Hypothalamus (tissue), 51 donors: ENCODE measurements at regions not wholly inside any gene's neighbourhood (a gene's known extent, or its start where the extent isn't known, plus 50 kb on each side); places are given as distances from the start of the nearest gene placed in this dataset.
A peak's percentile ranks its signal among the peaks of the same experiment; 100 is the strongest.

ENCODE experiments used
- DNase-seq, 51 donors: peaks; one replicate each; lab custom pipeline; 2025; lab: John Stamatoyannopoulos, UW

DNA sequence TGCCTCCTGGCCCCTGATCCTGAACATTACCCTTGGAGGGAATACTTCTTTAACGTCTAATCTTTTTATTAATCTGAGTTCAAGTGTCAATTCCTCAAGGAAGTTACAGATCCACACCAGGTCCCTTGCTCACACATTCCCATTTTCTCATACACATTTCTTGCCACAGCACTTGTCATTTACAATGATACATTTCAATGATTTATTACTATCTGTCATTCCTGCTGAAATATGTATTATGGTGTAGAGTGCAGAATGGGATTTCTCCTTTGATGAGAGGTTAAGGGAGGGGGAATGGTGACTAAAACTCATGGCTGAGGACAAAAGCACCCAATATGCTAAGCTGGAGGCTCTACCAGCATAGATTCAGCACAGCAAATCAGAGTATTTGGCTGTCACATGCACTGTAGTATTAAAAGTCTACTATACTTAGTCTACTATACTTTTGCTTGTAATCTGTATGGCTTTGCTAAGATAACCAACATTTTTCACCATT, 982.5 kb downstream of the TTLL7 start:
- no peak for DNase-seq

DNA sequence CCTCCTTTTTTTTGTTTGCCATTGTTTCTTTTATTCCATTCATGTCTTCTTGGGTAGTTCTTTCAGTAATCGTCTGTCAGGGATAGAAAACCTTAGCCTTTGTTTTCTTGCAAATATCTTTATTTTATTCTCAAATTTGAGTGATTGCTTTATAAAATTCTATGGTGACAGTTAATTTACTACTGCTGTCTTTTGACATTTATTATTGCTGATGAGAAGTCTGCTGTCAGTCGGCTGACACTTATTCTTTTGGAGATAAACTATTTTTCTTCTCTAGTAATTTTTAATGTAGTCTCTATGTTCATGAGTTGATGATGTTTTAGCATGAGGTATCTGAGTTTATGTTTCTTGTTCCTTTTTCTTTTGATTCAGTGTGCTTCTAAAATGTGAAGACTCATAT, 983.8 kb downstream of the TTLL7 start:
- DNase-seq: no peak

DNA sequence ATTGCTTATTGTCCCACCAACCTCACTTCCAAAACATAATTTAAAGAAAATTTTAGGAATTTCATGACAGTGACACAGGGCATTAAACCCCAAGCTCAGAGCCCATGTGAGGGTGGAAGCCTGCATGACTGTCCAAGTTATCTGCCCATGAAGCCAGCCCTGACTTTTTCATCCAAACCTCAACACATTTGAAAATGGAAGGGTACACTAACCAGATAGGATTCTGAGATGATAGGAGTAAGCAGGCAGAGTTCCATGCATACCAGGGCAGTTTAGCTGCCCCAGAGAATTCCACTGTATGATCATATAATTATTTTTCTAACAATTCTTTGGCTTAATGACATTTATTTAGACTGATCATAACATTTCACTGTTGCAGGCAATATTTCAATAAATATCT, 986.0 kb downstream of the TTLL7 start:
- no peak for DNase-seq

DNA sequence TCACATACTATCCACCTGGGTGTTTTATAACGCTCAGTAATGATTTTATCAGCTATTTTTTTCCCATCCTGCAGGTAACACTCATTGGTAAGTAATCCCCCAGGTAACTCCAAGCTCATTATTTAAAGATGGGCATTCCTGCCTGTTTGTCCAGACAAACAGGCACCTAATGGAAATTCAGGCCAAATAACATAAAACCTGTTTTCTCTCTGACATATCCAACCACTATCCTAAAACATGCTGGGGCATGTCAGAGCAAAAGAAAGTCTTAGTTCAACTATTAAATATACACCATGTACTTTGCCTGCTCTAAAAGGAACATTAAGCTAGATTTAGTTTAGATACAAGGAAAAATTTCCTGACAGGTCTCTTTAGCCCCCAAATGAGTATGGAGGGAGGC, 987.7 kb downstream of the TTLL7 start:
- no peak for DNase-seq

DNA sequence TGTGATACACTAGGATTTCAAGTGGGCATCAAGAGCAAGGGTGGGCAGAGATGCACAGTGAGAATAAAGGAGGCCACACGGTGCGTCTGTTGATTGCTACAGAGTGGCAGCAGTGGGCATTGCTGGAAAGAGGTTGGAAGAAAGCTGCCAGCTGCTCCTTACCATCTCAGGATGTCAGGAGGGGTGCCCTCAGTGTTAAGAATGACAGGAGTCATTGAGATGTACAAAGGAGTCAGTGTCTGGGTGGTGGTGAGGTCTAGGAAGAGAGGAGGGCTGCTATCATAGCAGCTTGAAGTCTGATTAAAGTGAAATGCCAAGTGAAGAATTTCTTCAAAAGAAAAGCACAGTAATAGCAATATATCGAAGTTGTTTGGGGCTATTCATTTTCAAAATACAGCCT, 992.7 kb downstream of the TTLL7 start:
- no peak for DNase-seq

DNA sequence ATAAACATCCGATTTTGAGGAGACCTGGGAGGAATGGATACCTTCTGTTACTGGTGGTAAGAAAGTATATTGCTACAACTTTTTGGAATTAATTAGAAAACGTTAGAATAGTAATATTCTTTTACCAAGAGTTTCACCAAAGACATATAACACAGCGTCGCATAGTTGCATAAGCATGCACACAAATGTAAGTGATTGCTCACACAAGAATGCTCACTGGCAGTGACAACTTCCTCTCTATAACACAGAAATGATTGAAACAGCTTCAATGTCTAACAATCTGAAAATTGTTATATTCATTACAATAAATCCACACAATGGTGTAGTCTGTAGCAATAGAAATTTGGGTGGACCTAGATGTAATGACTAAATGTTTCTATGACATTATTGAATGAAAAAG, 998.6 kb downstream of the TTLL7 start:
- no peak for DNase-seq

DNA sequence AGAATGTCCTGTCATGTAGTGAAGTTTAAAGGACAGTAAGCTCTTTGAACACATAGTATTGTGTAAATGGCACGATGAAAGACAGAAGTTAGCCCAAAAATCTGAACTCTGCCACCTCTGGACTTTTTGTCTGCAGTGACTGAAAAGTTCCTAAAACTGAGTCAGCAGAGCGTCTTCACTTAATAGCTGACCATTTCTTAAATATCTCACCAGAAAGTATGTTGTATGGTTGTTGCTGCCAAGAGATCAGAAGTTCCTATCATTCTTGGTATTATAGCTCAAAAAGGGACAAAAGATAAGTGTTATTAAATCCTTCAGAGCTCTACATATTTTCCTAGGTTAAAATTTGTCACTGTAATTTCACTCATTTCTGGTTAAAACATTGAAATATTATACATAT, 1003.0 kb downstream of the TTLL7 start:
- DNase-seq: no peak

DNA sequence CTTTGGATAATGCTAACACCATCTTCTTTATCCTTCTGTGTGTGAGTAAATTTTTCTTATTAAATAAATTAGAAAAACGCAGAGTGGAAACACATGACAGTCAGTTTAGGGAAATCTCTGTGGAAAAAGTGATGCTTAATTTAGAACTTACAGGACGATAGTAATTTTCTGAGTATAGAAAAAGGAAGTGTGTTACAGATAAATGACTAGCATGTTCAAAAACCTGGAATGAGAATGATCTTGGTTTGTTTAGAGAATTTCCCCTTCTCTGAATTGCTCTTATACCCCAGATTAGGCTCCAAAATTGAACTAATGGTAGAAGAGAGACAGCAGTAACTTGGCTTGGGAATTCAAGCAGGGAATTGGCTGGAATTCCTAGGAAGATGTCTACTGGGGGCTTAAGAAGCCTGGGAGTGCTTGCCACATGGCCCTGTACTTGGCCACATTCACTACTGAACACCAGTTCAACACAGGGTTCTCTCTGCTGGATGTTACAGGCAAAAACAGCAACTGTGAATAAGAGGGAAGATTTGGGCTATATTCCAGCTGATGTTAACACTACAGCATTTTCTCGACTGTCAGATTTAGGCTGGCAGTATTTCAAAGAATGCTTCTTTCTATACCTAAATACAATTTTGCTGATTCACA, 1004.2 kb downstream of the TTLL7 start:
- DNase-seq: no peak

DNA sequence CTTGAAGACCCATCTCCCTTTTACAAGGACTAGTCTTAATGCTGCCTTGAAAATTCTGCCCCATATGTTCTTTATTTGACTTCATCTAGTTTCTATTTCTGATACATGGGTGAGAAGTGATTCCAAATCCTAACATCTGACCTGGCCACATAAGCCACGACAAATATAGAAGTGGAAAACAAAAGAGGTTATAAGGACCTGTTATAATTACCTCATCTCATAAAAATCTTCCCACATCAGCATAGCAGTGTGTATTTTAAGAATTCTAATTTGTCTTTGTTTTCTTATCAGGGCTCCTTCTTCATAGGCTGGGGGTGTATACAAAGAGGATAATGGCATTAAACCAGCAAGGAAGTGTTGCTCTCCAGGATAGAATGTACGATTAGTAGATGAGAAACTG, 1007.4 kb downstream of the TTLL7 start:
- no peak for DNase-seq

DNA sequence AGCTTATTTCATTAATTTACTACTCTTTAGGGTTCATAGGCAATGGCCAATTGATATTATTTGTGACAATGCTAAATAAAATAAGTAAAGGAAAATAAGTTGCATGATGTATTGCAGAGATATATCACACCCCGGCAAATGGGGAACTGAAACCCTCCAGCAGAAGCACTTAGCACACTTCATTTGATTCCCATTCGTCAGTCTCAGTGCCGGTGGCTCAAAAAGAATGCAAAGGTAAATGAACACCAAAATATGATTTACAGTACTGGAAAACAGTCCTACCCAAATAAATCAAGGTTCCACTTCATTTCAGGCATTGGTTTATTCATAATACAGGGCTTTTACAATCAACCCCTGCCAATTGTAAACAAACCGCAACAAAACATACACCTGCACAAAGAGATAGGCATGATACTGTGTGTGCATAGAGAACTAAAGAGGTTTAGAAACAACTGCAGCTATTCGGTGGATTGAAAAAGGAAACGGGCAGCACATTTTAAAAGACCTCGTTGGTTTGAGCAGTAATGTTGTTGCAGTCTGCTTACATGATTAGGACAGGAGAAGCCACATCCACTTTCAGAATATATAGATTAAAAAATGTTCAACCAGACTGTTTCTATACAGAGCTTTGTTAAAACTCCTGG, 1019.2 kb downstream of the TTLL7 start:
- no peak for DNase-seq

DNA sequence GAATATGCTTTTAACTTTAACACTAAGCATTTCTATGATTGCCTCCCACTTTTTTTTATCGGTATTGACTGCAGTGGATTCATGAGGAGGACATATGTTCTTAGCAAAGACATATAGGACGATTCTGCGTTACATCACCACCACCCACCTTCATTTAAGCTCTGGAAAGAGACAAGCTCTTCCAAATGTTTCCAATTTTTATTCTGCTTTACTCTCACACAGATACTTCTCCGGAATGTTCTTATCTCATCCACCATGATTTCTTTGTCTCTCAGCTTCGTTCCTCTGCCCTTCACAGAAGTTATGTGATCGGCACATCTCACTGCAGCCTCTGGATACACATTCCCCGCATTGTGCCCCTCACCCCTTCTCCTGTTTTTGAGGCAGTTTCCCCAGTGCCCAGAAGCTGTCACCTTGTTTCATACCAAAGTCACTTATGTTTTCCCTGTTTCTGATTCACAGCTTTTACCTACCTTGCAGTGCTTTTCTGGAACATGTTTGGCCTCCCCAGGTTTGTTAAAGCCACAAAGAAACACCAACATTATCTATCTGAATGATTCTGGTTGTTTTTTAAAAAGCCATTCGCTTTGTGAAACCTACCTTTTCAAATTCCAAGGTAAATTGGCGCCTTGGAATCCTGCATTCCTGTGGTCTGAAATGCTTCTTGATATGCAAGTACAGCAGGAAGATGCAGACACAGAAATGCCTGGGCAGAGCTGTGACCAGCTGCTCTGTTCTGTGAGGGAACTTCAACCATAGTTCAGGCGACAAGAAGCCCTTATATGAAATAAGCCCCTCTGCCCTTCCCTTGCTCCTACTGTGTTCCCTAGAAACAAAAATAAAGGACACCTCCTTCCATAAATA, 1020.2 kb downstream of the TTLL7 start:
- DNase-seq: peak in 1 of 51 donors; percentile 0

DNA sequence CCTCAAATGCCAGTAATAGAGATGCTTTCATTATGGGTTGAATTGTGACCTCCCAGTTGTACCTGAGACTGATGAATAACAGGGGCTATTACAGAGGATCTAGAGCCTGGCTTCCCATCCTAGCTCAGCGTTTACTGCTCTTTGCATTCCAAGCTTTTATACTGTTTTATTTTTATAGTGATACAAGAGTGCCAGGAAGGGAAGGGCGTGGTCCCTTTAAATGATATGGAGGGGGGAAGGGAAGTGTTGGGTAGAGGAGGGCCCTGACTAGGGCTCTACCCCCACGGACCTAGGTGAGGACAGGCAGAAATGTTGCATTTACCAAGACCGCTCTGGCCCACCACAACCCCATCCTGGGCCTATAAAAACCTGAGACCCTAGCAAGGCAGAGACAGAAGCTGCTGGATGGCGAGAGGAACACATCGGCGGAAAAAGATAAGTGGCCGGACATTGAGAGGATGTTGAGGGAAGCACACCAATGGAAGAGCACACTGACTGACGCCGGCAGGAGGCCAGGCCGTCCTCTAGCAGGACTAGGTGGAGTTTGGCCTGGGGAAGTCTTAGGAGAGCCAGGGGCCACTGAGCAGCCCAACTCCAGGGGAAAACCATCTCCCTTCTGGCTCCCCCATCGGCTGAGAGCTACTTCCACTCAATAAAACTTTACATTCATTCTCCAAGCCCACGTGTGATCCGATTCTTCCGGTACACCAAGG, 1025.9 kb downstream of the TTLL7 start:
- no peak for DNase-seq

DNA sequence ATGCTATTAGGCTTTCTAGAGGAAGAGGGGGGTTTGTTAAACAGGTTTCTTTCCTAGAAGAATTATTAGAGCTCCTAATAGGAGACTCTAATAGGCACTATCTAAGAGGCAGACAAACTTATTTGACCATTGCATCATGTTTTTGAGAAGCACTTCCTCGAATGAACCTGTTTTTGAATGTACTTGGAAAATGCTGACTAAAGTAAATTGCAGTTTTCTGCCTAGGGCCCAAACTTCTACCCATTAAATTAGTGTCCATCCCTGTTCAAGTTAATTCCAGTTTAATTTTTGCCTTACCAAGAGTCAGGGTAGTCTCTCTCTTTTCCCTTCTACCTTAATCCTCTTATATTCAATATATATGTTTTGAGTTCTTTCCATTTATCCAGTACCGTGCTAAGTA, 1029.6 kb downstream of the TTLL7 start:
- DNase-seq: no peak

DNA sequence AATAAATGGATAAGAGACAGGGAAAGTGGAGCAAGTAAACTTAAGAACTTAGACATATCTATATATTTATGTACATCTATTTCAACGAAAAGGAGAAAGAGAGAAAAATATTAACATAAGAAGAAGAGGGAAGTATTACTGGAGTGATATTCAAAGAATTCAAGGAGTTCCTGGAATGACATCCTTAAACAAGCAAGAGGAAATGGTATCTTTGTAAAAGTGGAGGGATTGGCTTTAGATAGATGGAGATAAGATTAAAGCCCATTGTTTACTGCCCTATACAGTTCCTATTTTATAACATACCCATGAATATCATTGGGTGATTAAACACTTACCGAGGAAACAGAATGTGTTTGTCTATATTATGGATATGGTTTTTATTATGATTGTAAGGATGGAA, 1036.3 kb downstream of the TTLL7 start:
- DNase-seq: no peak

DNA sequence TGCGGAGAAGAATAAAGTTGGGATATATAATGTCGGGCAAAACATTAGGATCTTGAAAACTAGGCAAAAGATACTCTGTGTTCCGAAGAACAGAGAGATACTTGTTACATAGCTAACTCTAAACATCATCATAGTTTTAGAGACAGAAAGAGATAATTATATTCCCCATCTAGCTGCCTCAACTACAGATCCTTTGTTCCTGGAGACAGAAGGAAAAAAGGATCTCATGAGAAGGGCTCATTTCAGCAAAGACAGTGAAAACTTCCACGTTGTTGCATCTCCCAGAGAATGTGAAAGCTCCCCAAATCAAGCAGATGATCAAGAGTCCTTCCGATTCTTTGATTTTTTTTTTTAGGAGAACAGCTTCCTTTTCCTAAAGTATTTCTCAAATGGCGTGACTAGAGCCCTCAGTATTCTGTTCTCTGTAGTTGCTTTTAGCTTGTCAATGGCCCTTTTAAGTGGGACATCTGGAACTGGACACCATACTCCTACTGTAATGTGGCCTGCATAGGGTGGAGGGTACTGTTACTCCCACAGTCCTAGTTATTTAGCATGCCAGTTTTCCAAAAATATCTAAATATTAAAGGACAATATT, 1048.2 kb downstream of the TTLL7 start:
- DNase-seq: peak in 3 of 51 donors; percentile 0 to 80 (median 5)

DNA sequence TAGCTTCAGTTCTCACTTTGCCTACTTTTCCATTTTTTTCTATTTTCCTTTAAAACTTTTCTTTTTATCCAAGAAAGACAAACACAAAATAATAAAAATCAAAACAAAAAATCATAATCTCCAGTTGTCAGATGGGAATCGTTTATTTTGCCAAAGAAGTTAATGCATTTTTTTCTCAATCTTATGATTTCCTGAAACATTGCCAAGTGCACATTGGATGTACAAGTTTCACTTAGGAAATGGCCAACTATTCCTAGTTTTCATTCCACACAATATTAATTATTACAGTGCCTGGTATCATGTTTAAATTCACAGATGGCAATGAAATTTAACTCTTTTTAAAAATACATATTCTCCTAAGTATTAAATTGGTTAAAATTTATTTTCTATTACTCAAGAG, 1050.5 kb downstream of the TTLL7 start:
- no peak for DNase-seq

DNA sequence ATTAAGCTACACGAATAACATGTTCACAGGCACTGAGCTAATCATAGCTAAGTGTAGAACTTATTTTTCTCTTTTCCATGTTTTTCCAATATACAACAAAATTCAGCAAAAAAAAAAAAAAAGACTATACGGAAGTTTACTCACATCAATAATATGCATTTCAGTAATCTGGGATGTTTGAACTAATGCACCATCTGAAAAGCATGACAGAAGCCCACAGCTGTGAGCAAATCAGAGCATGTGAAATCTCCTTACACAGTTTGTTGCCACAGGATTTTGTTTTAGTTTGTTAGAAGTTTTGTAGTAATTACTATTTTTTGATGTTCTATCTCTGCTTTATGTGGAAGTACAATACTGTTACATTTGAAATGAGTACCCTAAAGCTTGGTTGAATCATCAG, 1051.7 kb downstream of the TTLL7 start:
- no peak for DNase-seq

DNA sequence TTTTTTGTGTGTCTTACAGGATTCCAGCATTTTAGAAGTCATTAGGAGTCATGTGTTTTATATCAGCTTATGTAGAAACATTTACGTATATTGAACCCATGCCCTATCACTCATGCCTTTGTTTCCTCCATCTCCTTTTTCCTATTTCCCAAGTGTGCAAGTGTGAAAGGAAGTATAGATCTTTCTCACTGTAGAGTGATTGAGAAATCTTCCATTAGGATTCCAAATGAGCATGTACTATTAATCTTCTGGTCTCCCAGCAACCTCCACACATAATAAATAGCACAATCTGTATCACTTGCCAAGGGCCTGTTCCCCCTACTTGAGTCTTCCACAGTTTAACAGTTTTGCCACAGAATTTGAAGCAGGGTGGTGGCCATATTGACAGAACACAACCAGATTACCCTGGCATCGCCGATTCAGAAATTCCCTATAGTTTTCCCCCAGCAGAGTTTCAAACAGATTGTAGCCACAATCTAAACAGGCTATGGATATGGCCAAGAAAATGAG, 1052.8 kb downstream of the TTLL7 start:
- DNase-seq: no peak

DNA sequence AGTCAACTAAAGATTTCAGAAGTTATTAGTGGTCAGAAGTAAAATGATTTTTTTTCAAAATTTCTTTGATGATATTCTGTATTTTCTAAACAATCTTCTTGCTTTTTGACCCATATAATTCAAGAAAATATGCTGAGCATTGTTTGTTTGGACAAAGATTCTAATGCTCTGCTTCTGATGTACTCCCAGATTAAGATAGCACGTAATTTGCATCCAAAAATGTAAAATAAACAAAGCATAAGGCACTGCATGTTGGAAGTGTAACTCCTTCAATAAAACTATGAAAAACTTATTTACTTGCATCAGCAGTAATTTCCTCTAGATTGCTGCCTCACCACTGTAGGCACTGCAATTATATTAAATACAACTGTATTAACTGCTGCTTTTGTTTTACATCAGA, 1054.1 kb downstream of the TTLL7 start:
- DNase-seq: no peak

DNA sequence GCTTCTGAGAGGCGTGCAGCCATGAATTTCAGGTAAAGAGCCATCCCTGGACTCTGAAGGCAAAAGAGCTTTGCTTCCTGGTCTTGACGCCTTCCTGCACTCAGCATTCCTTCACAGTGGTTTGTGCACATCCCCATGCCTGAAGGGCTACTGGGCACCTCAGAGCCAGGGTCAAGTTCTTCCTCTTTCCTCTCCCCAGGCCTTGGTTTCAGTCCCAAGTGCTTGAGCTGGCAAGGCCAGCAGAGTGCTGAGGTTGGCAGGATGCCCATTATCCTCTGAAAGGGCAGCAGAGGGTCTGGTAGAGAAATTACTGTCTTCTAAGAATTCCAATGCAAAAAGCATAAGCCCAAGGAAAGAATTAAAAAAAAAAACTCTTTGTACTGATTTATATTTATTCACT, 1064.9 kb downstream of the TTLL7 start:
- DNase-seq: peak in 6 of 51 donors; percentile 1 to 12 (median 2)
